Esophagus squamous epithelium (tissue), 4 donors: ENCODE measurements at regions not wholly inside any gene's neighbourhood (a gene's known extent, or its start where the extent isn't known, plus 50 kb on each side); places are given as distances from the start of the nearest gene placed in this dataset.

Experiments used
- POLR2A ChIP-seq, 4 donors: fragments of 450-650 bp; IDR thresholded peaks; one replicate each; pipeline ENCODE4 v1.6.1; 2017; ENCODE audit warnings: antibody characterized with exemption in 4 of 4, mild to moderate bottlenecking in 4 of 4, moderate library complexity in 3 of 4
- TF ChIP-seq, protein P1 (sequence below), 6 experiments: fragments of 450-650 bp in 4 of 6; fragments of 200-600 bp in 2 of 6; sonication (generic) in 2 of 6; IDR thresholded peaks; one replicate each; pipeline ENCODE4 v1.5.1; 2016 to 2019; ENCODE audit warnings: antibody characterized with exemption in 6 of 6, mild to moderate bottlenecking in 4 of 6, moderate library complexity in 4 of 6

GRCh38 chr4:42789041-42789567 lies 103.4 kb upstream of the GRXCR1 start:
- TF ChIP-seq, protein P1, sequence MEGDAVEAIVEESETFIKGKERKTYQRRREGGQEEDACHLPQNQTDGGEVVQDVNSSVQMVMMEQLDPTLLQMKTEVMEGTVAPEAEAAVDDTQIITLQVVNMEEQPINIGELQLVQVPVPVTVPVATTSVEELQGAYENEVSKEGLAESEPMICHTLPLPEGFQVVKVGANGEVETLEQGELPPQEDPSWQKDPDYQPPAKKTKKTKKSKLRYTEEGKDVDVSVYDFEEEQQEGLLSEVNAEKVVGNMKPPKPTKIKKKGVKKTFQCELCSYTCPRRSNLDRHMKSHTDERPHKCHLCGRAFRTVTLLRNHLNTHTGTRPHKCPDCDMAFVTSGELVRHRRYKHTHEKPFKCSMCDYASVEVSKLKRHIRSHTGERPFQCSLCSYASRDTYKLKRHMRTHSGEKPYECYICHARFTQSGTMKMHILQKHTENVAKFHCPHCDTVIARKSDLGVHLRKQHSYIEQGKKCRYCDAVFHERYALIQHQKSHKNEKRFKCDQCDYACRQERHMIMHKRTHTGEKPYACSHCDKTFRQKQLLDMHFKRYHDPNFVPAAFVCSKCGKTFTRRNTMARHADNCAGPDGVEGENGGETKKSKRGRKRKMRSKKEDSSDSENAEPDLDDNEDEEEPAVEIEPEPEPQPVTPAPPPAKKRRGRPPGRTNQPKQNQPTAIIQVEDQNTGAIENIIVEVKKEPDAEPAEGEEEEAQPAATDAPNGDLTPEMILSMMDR (IDR thresholded peaks at IDR 0.05): no peak
- no peak for TF ChIP-seq POLR2A (IDR thresholded peaks at IDR 0.05)
